Endometrium (tissue), 2 donors: ENCODE measurements at regions not wholly inside any gene's neighbourhood (a gene's known extent, or its start where the extent isn't known, plus 50 kb on each side); places are given as distances from the start of the nearest gene placed in this dataset.
"Not testable (repeated sequence)": the region's sequence is repeated elsewhere in the genome, so short reads cannot be mapped to it uniquely, and the experiment has no call there.

Experiments used
- FAIRE-seq: peaks from 2 replicates; lab custom pipeline; 2012; peaks lifted over from hg19 to GRCh38; lab: Jason Lieb, UNC
- donor health status: control.
- donor health status: control.

- no peak for FAIRE-seq
These were observed 679.7 kb upstream of the AUTS2 start for GRCh38 chr7:68918621-68919020.

- no peak for FAIRE-seq
These were observed 675.4 kb upstream of the AUTS2 start for GRCh38 chr7:68922850-68923249.

- FAIRE-seq: no peak
These were observed 673.0 kb upstream of the AUTS2 start for GRCh38 chr7:68925241-68925640.

- FAIRE-seq: no peak
These were observed 668.5 kb upstream of the AUTS2 start for GRCh38 chr7:68929781-68930261.

- no peak for FAIRE-seq
These were observed 661.7 kb upstream of the AUTS2 start for GRCh38 chr7:68936471-68937035.

- FAIRE-seq: no peak
These were observed 660.1 kb upstream of the AUTS2 start for GRCh38 chr7:68938151-68938550.

- no peak for FAIRE-seq
These were observed 654.5 kb upstream of the AUTS2 start for GRCh38 chr7:68943786-68944185.

- FAIRE-seq: no peak
These were observed 642.6 kb upstream of the AUTS2 start for GRCh38 chr7:68955656-68956055.

GRCh38 chr7:68958571-68958970 lies 639.7 kb upstream of the AUTS2 start:
- no peak for FAIRE-seq

- FAIRE-seq: no peak
These were observed 634.7 kb upstream of the AUTS2 start for GRCh38 chr7:68963552-68963951.

GRCh38 chr7:68964060-68964459 lies 634.2 kb upstream of the AUTS2 start:
- no peak for FAIRE-seq

GRCh38 chr7:68965351-68965750 lies 632.9 kb upstream of the AUTS2 start:
- no peak for FAIRE-seq

- FAIRE-seq: no peak
These were observed 630.7 kb upstream of the AUTS2 start for GRCh38 chr7:68967598-68967997.

GRCh38 chr7:68969571-68969970 lies 628.7 kb upstream of the AUTS2 start:
- FAIRE-seq: no peak

GRCh38 chr7:68971634-68972340 lies 626.5 kb upstream of the AUTS2 start:
- FAIRE-seq: no peak

GRCh38 chr7:68977385-68978055 lies 620.8 kb upstream of the AUTS2 start:
- FAIRE-seq: no peak

- no peak for FAIRE-seq
These were observed 619.6 kb upstream of the AUTS2 start for GRCh38 chr7:68978710-68979109.

GRCh38 chr7:68980011-68980410 lies 618.3 kb upstream of the AUTS2 start:
- FAIRE-seq: no peak

GRCh38 chr7:68980432-68980831 lies 617.8 kb upstream of the AUTS2 start:
- not testable (repeated sequence) for FAIRE-seq

- FAIRE-seq: no peak
These were observed 614.0 kb upstream of the AUTS2 start for GRCh38 chr7:68984306-68984705.

- FAIRE-seq: no peak
These were observed 603.4 kb upstream of the AUTS2 start for GRCh38 chr7:68994841-68995240.

- no peak for FAIRE-seq
These were observed 600.1 kb upstream of the AUTS2 start for GRCh38 chr7:68998136-68998535.

GRCh38 chr7:69002416-69002815 lies 595.9 kb upstream of the AUTS2 start:
- no peak for FAIRE-seq
